Peyer's patch (tissue), 4 donors: ENCODE measurements at regions not wholly inside any gene's neighbourhood (a gene's known extent, or its start where the extent isn't known, plus 50 kb on each side); places are given as distances from the start of the nearest gene placed in this dataset.

Source experiments
- DNase-seq, 3 donors: peaks; one replicate each; pipeline ENCODE4 v3.0.0-alpha.2; 2017 to 2019
- H3K27ac ChIP-seq, 4 donors: fragments of 200-600 bp; sonication (generic); one replicate each; pipeline ENCODE4 v1.5.1; 2016 to 2019
- H3K27me3 ChIP-seq, 2 donors: fragments of 200-600 bp; sonication (generic); one replicate each; pipeline ENCODE4 v1.5.1; 2019
- H3K36me3 ChIP-seq, 3 donors: fragments of 200-600 bp; sonication (generic); one replicate each; pipeline ENCODE4 v1.5.1; 2016 to 2019
- H3K4me1 ChIP-seq, 4 donors: fragments of 200-600 bp; sonication (generic); one replicate each; pipeline ENCODE4 v1.5.1; 2016 to 2019
- H3K4me3 ChIP-seq, 4 donors: fragments of 200-600 bp; sonication (generic); 1 replicate in 3 of 4; 2 replicates in 1 of 4; pipeline ENCODE4 v1.5.1; 2016 to 2019; ENCODE audit warnings: mild to moderate bottlenecking in 1 of 4
- H3K9me3 ChIP-seq, 4 donors: fragments of 200-600 bp; sonication (generic); one replicate each; pipeline ENCODE4 v1.5.1; 2016 to 2019; ENCODE audit warnings: mild to moderate bottlenecking in 1 of 4
- POLR2A ChIP-seq, 2 donors: fragments of 450-650 bp; IDR thresholded peaks; one replicate each; pipeline ENCODE4 v1.5.1; 2017; ENCODE audit warnings: antibody characterized with exemption in 2 of 2, mild to moderate bottlenecking in 2 of 2, moderate library complexity in 2 of 2
- TF ChIP-seq, protein P1 (sequence below), 6 experiments: fragments of 450-650 bp in 4 of 6; fragments of 200-600 bp in 2 of 6; sonication (generic) in 1 of 6; IDR thresholded peaks; one replicate each; pipeline ENCODE4 v1.5.1; 2017 to 2019; ENCODE audit warnings: antibody characterized with exemption in 6 of 6, mild to moderate bottlenecking in 3 of 6, moderate library complexity in 1 of 6

DNA sequence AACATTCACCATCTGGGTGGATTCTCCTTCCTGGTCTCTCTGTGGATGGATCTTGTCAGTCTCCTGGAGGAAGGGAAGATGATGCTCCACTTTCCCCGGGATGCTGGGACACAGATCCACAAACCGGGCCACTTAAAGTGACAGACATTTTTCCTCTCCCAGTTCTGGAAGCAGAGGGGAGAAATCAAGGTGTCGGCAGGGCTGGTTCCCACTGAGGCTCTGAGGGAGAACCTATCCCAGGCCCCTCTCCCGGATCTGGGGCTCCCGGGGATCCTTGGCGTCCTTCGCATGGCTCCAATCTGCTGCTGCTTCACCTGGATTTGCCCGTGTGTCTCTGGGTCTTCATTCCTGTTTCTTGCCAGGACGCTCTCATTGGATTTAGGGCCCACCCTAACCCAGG, 263.1 kb upstream of the TNRC6C start:
- no peaks in the 10 kb centered on the region for H3K9me3 ChIP-seq
- TF ChIP-seq, protein P1, sequence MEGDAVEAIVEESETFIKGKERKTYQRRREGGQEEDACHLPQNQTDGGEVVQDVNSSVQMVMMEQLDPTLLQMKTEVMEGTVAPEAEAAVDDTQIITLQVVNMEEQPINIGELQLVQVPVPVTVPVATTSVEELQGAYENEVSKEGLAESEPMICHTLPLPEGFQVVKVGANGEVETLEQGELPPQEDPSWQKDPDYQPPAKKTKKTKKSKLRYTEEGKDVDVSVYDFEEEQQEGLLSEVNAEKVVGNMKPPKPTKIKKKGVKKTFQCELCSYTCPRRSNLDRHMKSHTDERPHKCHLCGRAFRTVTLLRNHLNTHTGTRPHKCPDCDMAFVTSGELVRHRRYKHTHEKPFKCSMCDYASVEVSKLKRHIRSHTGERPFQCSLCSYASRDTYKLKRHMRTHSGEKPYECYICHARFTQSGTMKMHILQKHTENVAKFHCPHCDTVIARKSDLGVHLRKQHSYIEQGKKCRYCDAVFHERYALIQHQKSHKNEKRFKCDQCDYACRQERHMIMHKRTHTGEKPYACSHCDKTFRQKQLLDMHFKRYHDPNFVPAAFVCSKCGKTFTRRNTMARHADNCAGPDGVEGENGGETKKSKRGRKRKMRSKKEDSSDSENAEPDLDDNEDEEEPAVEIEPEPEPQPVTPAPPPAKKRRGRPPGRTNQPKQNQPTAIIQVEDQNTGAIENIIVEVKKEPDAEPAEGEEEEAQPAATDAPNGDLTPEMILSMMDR (IDR thresholded peaks at IDR 0.05) = no peak
- TF ChIP-seq POLR2A (IDR thresholded peaks at IDR 0.05) = no peak
- no peak for DNase-seq
- no peaks in the 10 kb centered on the region for H3K27me3 ChIP-seq
- H3K4me3 ChIP-seq = no peak overlapping the region
- no peaks in the 10 kb centered on the region for H3K36me3 ChIP-seq
- no peaks in the 10 kb centered on the region for H3K4me1 ChIP-seq
- H3K27ac ChIP-seq = no peak overlapping the region

DNA sequence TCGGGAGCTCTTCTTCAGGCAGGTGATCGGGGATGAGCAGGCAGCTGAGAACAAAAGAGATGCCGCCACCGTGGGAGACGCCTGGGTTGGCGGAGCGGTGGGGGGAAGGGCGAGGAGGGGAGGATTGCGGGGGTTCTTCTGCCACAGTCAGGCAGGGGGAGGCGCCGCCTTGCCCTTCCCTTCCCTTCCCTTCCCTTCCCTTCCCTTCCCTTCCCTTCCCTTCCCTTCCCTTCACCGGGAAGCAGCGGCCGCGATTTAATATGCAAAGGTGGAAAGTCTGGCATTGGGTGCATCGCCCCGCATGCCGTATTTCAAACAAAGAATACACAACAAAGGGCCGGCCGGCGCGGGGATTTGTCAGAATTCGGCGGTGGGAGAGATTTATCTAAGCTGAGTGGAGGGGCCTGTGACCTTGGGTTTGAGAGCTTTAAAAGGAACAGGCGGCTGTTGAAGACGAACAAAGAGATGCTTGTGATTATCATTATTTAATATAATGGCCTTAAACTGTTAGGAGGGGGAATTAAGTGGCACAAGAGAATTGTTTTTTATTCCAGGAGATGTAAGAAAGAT, 262.3 kb upstream of the TNRC6C start:
- Histone ChIP-seq H3K27ac (no peak overlapping the region), H3K9me3 (no peaks in the 10 kb centered on the region), H3K4me3 (no peak overlapping the region), H3K36me3 (no peaks in the 10 kb centered on the region), H3K27me3 (no peaks in the 10 kb centered on the region), H3K4me1 (no peaks in the 10 kb centered on the region)
- no peak for DNase-seq
- TF ChIP-seq, protein P1 (IDR thresholded peaks at IDR 0.05) = no peak
- no peak for TF ChIP-seq POLR2A (IDR thresholded peaks at IDR 0.05)

DNA sequence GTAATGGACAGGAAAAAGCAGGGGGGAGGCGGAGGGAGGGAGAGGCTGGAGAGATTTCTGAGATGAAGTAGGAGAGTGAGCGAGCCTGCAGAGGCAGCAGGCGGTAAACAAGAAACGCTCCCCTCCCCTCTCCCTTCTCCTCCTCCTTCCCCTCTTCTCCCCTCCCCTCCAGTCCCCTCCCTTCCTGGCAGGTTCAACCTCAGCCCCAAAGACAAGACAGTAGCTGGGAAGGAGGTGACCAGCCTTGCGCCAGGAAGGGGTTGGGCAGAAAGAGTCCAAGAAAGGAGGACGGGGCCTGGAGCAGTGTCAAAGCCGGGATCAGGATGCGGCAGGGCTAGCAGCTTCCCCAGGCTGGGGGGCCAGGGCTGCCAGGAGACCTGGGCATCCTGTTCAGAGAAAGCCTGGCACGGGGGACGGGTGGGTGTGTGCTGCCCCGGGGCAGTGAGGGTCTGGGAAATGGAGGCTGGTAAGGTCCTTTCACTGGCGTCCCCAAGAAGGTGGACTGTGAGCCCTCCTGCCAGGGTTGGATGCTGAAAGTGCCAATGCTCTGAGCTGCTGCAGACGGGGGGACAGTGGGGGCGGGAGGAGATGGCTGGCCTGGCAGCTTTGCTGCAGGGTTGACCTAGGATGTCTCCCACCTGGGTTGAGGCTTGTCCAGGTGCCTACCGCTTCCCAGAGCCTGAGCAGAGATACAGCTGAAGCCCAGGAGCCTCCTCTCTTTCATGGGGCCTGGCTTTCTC, 261.6 kb upstream of the TNRC6C start:
- Histone ChIP-seq H3K27me3 (no peaks in the 10 kb centered on the region), H3K4me3 (no peak overlapping the region), H3K27ac (no peak overlapping the region), H3K4me1 (no peaks in the 10 kb centered on the region), H3K36me3 (no peaks in the 10 kb centered on the region), H3K9me3 (no peaks in the 10 kb centered on the region)
- peak in 1 of 3 donors; percentile 22 for DNase-seq
- no peak for TF ChIP-seq POLR2A (IDR thresholded peaks at IDR 0.05)
- TF ChIP-seq, protein P1 (IDR thresholded peaks at IDR 0.05) = no peak

DNA sequence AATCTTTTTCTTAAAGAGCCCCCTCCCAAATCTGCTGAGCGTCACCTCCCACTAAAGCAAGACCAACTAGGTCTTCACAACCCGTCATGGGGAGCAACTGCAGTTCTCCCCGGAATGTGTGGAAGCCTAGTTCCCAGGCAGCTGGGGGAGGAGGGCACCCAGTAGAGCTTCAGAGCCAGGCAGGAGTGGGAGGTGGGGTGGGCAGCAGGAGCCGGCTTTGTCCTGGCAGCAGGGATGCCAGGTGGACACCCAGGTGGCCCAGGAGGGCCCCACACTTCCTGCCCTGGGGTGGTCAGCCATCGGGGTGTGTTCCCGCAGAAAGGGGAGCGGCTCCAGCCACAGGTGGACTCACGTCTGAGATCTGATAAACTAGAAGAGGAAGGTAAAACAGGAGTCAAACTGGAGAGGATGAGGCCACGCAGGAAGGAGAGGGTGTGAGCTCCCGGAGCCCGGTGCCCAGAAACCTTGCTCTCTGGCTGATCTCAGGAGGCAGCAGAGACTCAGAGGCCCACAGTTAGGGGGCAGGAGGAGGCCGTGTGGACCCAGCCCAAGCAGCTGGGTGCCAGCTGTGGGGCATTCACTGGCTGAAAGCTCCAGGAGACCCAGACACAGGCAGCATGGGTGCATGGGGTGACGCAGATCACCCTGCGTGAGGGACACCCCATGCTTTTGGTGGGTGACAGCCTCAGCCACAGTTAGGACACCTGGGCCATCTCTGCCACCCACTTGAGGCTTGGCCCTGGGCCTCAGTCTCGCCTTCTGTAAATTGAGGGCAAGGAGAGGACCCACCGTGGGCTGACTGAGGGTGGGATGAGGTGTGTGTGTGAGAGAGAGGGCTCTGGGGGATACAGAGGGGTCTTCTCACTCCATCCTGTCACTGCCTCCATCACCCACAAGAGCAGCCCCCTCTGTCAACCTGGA, 260.8 kb upstream of the TNRC6C start:
- Histone ChIP-seq H3K27me3 (no peaks in the 10 kb centered on the region), H3K9me3 (no peaks in the 10 kb centered on the region), H3K27ac (no peak overlapping the region), H3K4me1 (no peaks in the 10 kb centered on the region), H3K36me3 (no peaks in the 10 kb centered on the region), H3K4me3 (no peak overlapping the region)
- TF ChIP-seq, protein P1 (IDR thresholded peaks at IDR 0.05) = no peak
- no peak for TF ChIP-seq POLR2A (IDR thresholded peaks at IDR 0.05)
- peak in 1 of 3 donors; percentile 33 for DNase-seq

DNA sequence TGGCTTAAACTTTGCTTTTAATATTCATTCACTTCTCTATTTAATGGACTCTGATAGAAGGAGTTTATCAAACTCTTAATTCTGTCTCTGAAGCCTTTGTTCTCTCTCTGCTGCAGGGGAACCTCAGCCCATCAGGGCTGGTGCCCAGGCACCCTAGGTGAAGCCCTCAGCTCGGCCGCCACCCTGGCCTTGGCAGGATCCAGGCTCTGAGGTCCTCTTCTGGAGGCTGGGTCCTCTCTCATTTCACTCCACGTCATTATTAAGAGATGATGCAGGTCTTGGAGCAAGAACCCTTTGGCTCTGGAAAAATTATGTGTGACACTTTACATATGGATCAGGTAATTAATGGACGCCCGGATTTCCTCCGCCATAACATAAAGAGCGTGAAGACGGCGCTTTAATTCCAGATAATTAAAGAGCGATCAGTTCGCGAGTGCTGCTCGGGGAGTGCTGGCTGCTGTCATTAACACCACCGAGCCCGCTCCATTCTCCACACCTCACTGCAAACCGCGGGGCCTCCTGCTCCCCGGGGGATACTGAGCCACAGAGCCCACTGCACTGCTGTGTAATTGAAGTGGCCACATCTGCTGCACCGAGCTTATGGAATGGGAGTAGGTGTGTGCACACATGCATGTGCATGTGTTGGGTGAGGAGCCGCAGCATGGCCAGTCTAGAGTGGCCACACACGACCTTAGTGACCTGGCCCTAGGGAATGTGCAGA, 259.4 kb upstream of the TNRC6C start:
- Histone ChIP-seq H3K27ac (no peak overlapping the region), H3K4me3 (no peak overlapping the region), H3K4me1 (no peaks in the 10 kb centered on the region), H3K27me3 (no peaks in the 10 kb centered on the region), H3K36me3 (no peaks in the 10 kb centered on the region), H3K9me3 (peaks cover 0 to 7% (median 1%) of the 10 kb centered on the region in 4 donors)
- TF ChIP-seq, protein P1 (IDR thresholded peaks at IDR 0.05) = no peak
- TF ChIP-seq POLR2A (IDR thresholded peaks at IDR 0.05) = no peak
- peak in 1 of 3 donors; percentile 27 for DNase-seq
